Sigmoid colon (tissue), 6 donors: ENCODE measurements at regions not wholly inside any gene's neighbourhood (a gene's known extent, or its start where the extent isn't known, plus 50 kb on each side); places are given as distances from the start of the nearest gene placed in this dataset.

Experiments
- DNase-seq: peaks from one replicate; pipeline ENCODE4 v3.0.0-alpha.2; 2019
- H3K27ac ChIP-seq, 4 donors: fragments of 200-600 bp; sonication (generic); one replicate each; pipeline ENCODE4 v1.5.1; 2016 to 2019; ENCODE audit warnings: mild to moderate bottlenecking in 1 of 4
- H3K27me3 ChIP-seq, 3 donors: fragments of 200-600 bp; sonication (generic); one replicate each; pipeline ENCODE4 v1.5.1; 2019; ENCODE audit warnings: mild to moderate bottlenecking in 1 of 3
- H3K36me3 ChIP-seq, 4 donors: fragments of 200-600 bp; sonication (generic); one replicate each; pipeline ENCODE4 v1.5.1; 2016 to 2019
- H3K4me1 ChIP-seq, 4 donors: fragments of 200-600 bp; sonication (generic); one replicate each; pipeline ENCODE4 v1.5.1; 2017 to 2019
- H3K4me3 ChIP-seq, 4 donors: fragments of 200-600 bp; sonication (generic); one replicate each; pipeline ENCODE4 v1.5.1; 2017 to 2019; ENCODE audit warnings: mild to moderate bottlenecking in 2 of 4, moderate library complexity in 1 of 4
- H3K9me3 ChIP-seq, 4 donors: fragments of 200-600 bp in 3 of 4; sonication (generic) in 3 of 4; one replicate each; pipeline versions ENCODE4 v1.5.1 to v1.6.1; 2013 to 2019
- EP300 ChIP-seq, 4 donors: sonication (generic); formaldehyde crosslinking; IDR thresholded peaks; one replicate each; pipeline ENCODE4 v1.6.1; 2017; ENCODE audit warnings: antibody characterized with exemption in 4 of 4
- POLR2A ChIP-seq, 2 donors: fragments of 450-650 bp; IDR thresholded peaks; one replicate each; pipeline ENCODE4 v1.6.1; 2016; ENCODE audit warnings: antibody characterized with exemption in 2 of 2, mild to moderate bottlenecking in 2 of 2, moderate library complexity in 2 of 2
- POLR2AphosphoS5 ChIP-seq, 4 donors: sonication (generic); formaldehyde crosslinking; IDR thresholded peaks; one replicate each; pipeline ENCODE4 v1.6.1; 2017; ENCODE audit warnings: antibody characterized with exemption in 4 of 4
- WGBS, 2 donors: extraction: QIAGEN DNeasy Blood & Tissue Kit; methylation state at CpG; one replicate each; pipeline ENCODE4 v1.1.7; 2013; 5-methylcytosine and 5-hydroxymethylcytosine counted together
- intact Hi-C: fragments of 100-400 bp; cut with DNase I; formaldehyde crosslinking; loops from one replicate; pipeline ENCODE4 v1.15.1; 2023
- TF ChIP-seq, protein P1 (sequence below), 4 experiments: fragments of 450-650 bp in 3 of 4; fragments of 200-600 bp in 1 of 4; IDR thresholded peaks; one replicate each; pipeline ENCODE4 v1.5.1; 2016 to 2019; ENCODE audit warnings: antibody characterized with exemption in 4 of 4, mild to moderate bottlenecking in 3 of 4, moderate library complexity in 2 of 4
- donor health status: healthy with polysubstance abuse.
- donor health status: healthy.

DNA sequence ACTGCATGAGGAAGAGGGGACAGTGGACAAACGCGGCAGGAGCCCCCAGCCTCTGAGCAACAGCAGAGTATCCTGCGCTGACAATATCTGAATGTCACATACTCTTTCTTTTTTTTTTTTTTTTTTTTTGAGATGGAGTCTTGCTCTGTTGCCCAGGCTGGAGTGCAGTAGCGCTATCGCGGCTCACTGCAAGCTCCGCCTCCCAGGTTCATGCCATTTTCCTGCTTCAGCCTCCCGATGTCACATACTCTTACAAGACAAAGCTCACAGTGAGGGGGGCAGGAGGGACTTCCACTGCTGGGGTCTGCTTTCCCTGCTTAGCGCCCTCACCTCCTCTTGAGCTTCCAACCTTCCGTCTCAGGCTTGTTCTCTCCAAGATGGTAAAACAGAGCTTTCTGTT, 51.2 kb upstream of the TNS3 start:
- DNase-seq = no peak
- no peaks in the 10 kb centered on the region for H3K36me3 ChIP-seq
- H3K27ac ChIP-seq = no peak overlapping the region
- H3K9me3 ChIP-seq = no peaks in the 10 kb centered on the region
- no peaks in the 10 kb centered on the region for H3K27me3 ChIP-seq
- WGBS, 2 donors = 97 to 98% methylated on average over 10 of the region's 10 CpGs
- H3K4me3 ChIP-seq = no peak overlapping the region
- H3K4me1 ChIP-seq = peaks cover 0 to 44% (median 40%) of the 10 kb centered on the region in 4 donors
- intact Hi-C loops = loop anchor here (10.0 kb wide), 2 partner anchors 58 to 152 kb away; no protein-coding TSS in a partner anchor
- TF ChIP-seq POLR2AphosphoS5 (IDR thresholded peaks at IDR 0.05) (no peak), EP300 (IDR thresholded peaks at IDR 0.05) (no peak), POLR2A (IDR thresholded peaks at IDR 0.05) (no peak)
- TF ChIP-seq, protein P1, sequence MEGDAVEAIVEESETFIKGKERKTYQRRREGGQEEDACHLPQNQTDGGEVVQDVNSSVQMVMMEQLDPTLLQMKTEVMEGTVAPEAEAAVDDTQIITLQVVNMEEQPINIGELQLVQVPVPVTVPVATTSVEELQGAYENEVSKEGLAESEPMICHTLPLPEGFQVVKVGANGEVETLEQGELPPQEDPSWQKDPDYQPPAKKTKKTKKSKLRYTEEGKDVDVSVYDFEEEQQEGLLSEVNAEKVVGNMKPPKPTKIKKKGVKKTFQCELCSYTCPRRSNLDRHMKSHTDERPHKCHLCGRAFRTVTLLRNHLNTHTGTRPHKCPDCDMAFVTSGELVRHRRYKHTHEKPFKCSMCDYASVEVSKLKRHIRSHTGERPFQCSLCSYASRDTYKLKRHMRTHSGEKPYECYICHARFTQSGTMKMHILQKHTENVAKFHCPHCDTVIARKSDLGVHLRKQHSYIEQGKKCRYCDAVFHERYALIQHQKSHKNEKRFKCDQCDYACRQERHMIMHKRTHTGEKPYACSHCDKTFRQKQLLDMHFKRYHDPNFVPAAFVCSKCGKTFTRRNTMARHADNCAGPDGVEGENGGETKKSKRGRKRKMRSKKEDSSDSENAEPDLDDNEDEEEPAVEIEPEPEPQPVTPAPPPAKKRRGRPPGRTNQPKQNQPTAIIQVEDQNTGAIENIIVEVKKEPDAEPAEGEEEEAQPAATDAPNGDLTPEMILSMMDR (IDR thresholded peaks at IDR 0.05) = no peak
